ENCODE measurements at regions not wholly inside any gene's neighbourhood (a gene's known extent, or its start where the extent isn't known, plus 50 kb on each side); places are given as distances from the start of the nearest gene placed in this dataset.

DNA sequence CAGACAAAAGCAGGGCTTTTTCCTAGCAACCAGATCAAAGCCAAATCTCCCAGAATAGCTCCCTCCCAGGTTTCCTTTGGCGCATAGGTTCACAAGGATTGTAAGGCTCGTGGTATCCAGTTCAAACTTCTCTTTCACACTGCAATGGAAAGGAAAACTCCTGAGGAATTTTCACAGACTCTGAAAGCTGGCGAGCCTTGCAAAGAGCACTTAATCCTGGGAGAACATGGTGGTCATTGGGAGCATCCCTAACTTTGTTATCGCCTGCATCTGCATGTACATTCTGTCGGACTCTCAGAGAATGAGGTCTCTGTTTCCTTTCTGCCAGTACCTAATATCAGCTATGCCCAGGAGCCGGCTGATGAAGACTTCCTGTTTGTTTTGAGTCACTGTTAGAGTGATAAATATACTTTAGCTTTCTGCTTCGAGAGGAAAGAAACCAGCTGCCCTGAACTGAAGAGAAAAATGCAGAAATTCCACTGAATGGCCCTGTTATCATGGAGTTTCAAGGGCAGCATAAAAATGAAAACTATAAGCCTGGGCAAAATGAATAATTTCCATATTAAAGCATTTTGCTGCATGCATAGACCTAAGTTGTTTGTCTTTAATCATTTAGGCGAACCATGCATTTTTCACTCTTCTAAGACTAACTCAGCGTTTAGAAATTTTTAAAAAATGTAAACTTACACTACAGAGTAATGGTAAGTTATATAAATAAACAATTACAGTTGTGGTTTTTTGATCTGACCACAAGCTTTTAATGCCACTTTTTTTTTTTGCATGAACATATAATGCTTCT lies 76.4 kb upstream of the ZEB2 start:
- intact Hi-C loops (cut with DNase I), result no loop called here
- Histone ChIP-seq H3K27me3 (no peaks in the 10 kb centered on the region), H3K27ac (no peak overlapping the region), H3K4me1 (peaks cover 0 to 7% of the 10 kb centered on the region in 2 donors), H3K9me3 (no peaks in the 10 kb centered on the region), H3K4me3 (replicated peaks in 1 of 3) (no peak overlapping the region), H3K36me3 (no peaks in the 10 kb centered on the region)
- no peak for DNase-seq
- no peak for TF ChIP-seq POLR2A (IDR thresholded peaks at IDR 0.05)
- no peak for TF ChIP-seq CTCF (IDR thresholded peaks at IDR 0.05)
- 53 to 56% methylated on average over 9 of the region's 9 CpGs for WGBS, 2 donors

GRCh38 chr2:144595686-144596072 lies 75.8 kb upstream of the ZEB2 start:
- Histone ChIP-seq H3K4me3 (replicated peaks in 1 of 3) (no peak overlapping the region), H3K4me1 (peaks cover 0 to 7% of the 10 kb centered on the region in 2 donors), H3K27ac (no peak overlapping the region), H3K36me3 (no peaks in the 10 kb centered on the region), H3K27me3 (no peaks in the 10 kb centered on the region), H3K9me3 (no peaks in the 10 kb centered on the region)
- intact Hi-C loops (cut with DNase I), result no loop called here
- DNase-seq, result no peak
- 66 to 69% methylated on average over 4 of the region's 4 CpGs for WGBS, 2 donors
- no peak for TF ChIP-seq CTCF (IDR thresholded peaks at IDR 0.05)
- TF ChIP-seq POLR2A (IDR thresholded peaks at IDR 0.05), result no peak

DNA sequence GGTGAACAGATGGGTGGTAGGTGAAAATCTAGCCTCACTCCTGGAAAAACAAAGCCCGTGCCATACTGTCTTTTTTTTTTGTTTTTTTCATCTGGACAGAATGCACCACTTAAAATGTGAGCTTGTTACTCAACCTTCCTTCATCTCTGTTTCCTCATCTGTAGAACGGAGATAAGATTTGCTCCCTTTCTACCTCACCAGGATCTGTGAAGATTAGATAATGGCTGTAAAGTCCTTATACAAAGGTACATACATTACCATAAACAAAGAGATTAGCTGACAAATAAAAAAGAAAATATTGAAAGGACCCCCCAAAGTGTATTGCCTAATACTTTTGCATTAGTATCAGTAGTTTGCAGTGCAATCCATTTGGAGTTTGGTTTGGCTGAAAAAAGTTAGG lies 75.4 kb upstream of the ZEB2 start:
- Histone ChIP-seq H3K9me3 (no peaks in the 10 kb centered on the region), H3K27ac (no peak overlapping the region), H3K4me1 (peaks cover 0 to 7% of the 10 kb centered on the region in 2 donors), H3K36me3 (no peaks in the 10 kb centered on the region), H3K27me3 (no peaks in the 10 kb centered on the region), H3K4me3 (replicated peaks in 1 of 3) (no peak overlapping the region)
- WGBS, 2 donors, result 82 to 90% methylated on average over 2 of the region's 2 CpGs
- intact Hi-C loops (cut with DNase I), result no loop called here
- DNase-seq, result no peak
- TF ChIP-seq CTCF (IDR thresholded peaks at IDR 0.05) (no peak), POLR2A (IDR thresholded peaks at IDR 0.05) (no peak)

- no peaks in the 10 kb centered on the region for H3K36me3 ChIP-seq
- H3K9me3 ChIP-seq, result no peaks in the 10 kb centered on the region
- no peak for TF ChIP-seq POLR2A (IDR thresholded peaks at IDR 0.05)
- no peak for TF ChIP-seq CTCF (IDR thresholded peaks at IDR 0.05)
- H3K27ac ChIP-seq, result no peak overlapping the region
- 92 to 95% methylated on average over 2 of the region's 2 CpGs for WGBS, 2 donors
- H3K4me3 ChIP-seq (replicated peaks in 1 of 3), result no peak overlapping the region
- no peak for DNase-seq
- intact Hi-C loops (cut with DNase I), result no loop called here
- H3K4me1 ChIP-seq, result peaks cover 0 to 7% of the 10 kb centered on the region in 2 donors
- H3K27me3 ChIP-seq, result no peaks in the 10 kb centered on the region
These were observed 73.9 kb upstream of the ZEB2 start for GRCh38 chr2:144593803-144594202.

- Histone ChIP-seq H3K36me3 (no peaks in the 10 kb centered on the region), H3K27ac (no peak overlapping the region), H3K4me3 (replicated peaks in 1 of 3) (no peak overlapping the region), H3K27me3 (no peaks in the 10 kb centered on the region), H3K4me1 (peaks cover 0 to 7% of the 10 kb centered on the region in 2 donors), H3K9me3 (no peaks in the 10 kb centered on the region)
- WGBS, 2 donors, result 82 to 90% methylated on average over 8 of the region's 8 CpGs
- no peak for DNase-seq
- TF ChIP-seq CTCF (IDR thresholded peaks at IDR 0.05), result no peak
- no peak for TF ChIP-seq POLR2A (IDR thresholded peaks at IDR 0.05)
- intact Hi-C loops (cut with DNase I), result no loop called here
These were observed 72.8 kb upstream of the ZEB2 start for GRCh38 chr2:144592500-144593256.
